ENCODE measurements at regions not wholly inside any gene's neighbourhood (a gene's known extent, or its start where the extent isn't known, plus 50 kb on each side); places are given as distances from the start of the nearest gene placed in this dataset.

GRCh38 chr6:67394254-67394653, 1240.8 kb upstream of the ADGRB3 start:
- no peak for TF ChIP-seq EZH2 (IDR thresholded peaks at IDR 0.05; ENCODE audit: low read depth)
- no peak for TF ChIP-seq CTCF (conservative IDR thresholded peaks at IDR 0.05)
- Histone ChIP-seq H3K4me2 (no peak overlapping the region), H3K9me2 (ENCODE audit: insufficient read depth) (no peaks in the 10 kb centered on the region), H3K4me1 (replicated peaks; ENCODE audit: insufficient read depth) (no peaks in the 10 kb centered on the region), H3K36me3 (ENCODE audit: low read depth) (no peaks in the 10 kb centered on the region), H3K4me3 (no peak overlapping the region), H3K79me2 (ENCODE audit: low read depth) (no peaks in the 10 kb centered on the region), H4K20me1 (ENCODE audit: insufficient read depth) (no peaks in the 10 kb centered on the region), H3K27ac (no peak overlapping the region), H3K9me3 (ENCODE audit: insufficient read depth, low read depth) (no peaks in the 10 kb centered on the region), H3K27me3 (ENCODE audit: insufficient read depth, low read depth) (no peaks in the 10 kb centered on the region), H3F3A (ENCODE audit: insufficient read depth, low read depth) (no peaks in the 10 kb centered on the region), H2AFZ (no peak overlapping the region)
- BruUV-seq (replicated peaks), result no TSS peak
- CTCF ChIA-PET, result no interaction called here
- DNase-seq, result no peak
- POLR2A ChIA-PET (ENCODE audit: unreplicated experiment), result no interaction called here
- intact Hi-C loops (cut with micrococcal nuclease; ENCODE audit: unreplicated experiment), result no loop called here

- Histone ChIP-seq H3K79me2 (ENCODE audit: low read depth) (no peaks in the 10 kb centered on the region), H3K4me1 (replicated peaks; ENCODE audit: insufficient read depth) (no peaks in the 10 kb centered on the region), H3K27me3 (ENCODE audit: insufficient read depth, low read depth) (no peaks in the 10 kb centered on the region), H3K27ac (no peak overlapping the region), H3K4me2 (no peak overlapping the region), H4K20me1 (ENCODE audit: insufficient read depth) (no peaks in the 10 kb centered on the region), H2AFZ (no peak overlapping the region), H3K9me2 (ENCODE audit: insufficient read depth) (no peaks in the 10 kb centered on the region), H3K4me3 (no peak overlapping the region), H3F3A (ENCODE audit: insufficient read depth, low read depth) (no peaks in the 10 kb centered on the region), H3K9me3 (ENCODE audit: insufficient read depth, low read depth) (no peaks in the 10 kb centered on the region), H3K36me3 (ENCODE audit: low read depth) (no peaks in the 10 kb centered on the region)
- CTCF ChIA-PET, result no interaction called here
- TF ChIP-seq EZH2 (IDR thresholded peaks at IDR 0.05; ENCODE audit: low read depth) (no peak), CTCF (conservative IDR thresholded peaks at IDR 0.05) (no peak)
- no TSS peak for BruUV-seq (replicated peaks)
- no peak for DNase-seq
- POLR2A ChIA-PET (ENCODE audit: unreplicated experiment), result no interaction called here
- intact Hi-C loops (cut with micrococcal nuclease; ENCODE audit: unreplicated experiment), result no loop called here
Measured at GRCh38 chr6:67393356-67393755, 1241.7 kb upstream of the ADGRB3 start.

- CTCF ChIA-PET, result no interaction called here
- H3K9me2 ChIP-seq (ENCODE audit: insufficient read depth), result no peaks in the 10 kb centered on the region
- H3F3A ChIP-seq (ENCODE audit: insufficient read depth, low read depth), result no peaks in the 10 kb centered on the region
- BruUV-seq (replicated peaks), result no TSS peak
- no peaks in the 10 kb centered on the region for H3K79me2 ChIP-seq (ENCODE audit: low read depth)
- H3K27me3 ChIP-seq (ENCODE audit: insufficient read depth, low read depth), result no peaks in the 10 kb centered on the region
- TF ChIP-seq CTCF (conservative IDR thresholded peaks at IDR 0.05), result no peak
- TF ChIP-seq EZH2 (IDR thresholded peaks at IDR 0.05; ENCODE audit: low read depth), result no peak
- no peak for DNase-seq
- no peaks in the 10 kb centered on the region for H4K20me1 ChIP-seq (ENCODE audit: insufficient read depth)
- H2AFZ ChIP-seq, result no peak overlapping the region
- H3K27ac ChIP-seq, result no peak overlapping the region
- no peaks in the 10 kb centered on the region for H3K36me3 ChIP-seq (ENCODE audit: low read depth)
- intact Hi-C loops (cut with micrococcal nuclease; ENCODE audit: unreplicated experiment), result no loop called here
- H3K9me3 ChIP-seq (ENCODE audit: insufficient read depth, low read depth), result no peaks in the 10 kb centered on the region
- no peaks in the 10 kb centered on the region for H3K4me1 ChIP-seq (replicated peaks; ENCODE audit: insufficient read depth)
- no peak overlapping the region for H3K4me3 ChIP-seq
- POLR2A ChIA-PET (ENCODE audit: unreplicated experiment), result no interaction called here
- H3K4me2 ChIP-seq, result no peak overlapping the region
Measured at GRCh38 chr6:67391955-67392354, 1243.1 kb upstream of the ADGRB3 start.

Data from PC-9 (cell line).